Bronchial epithelial cell (primary cell): ENCODE measurements at regions not wholly inside any gene's neighbourhood (a gene's known extent, or its start where the extent isn't known, plus 50 kb on each side); places are given as distances from the start of the nearest gene placed in this dataset.

Source experiments
- DNase-seq: peaks from one replicate; pipeline ENCODE4 v3.0.0-alpha.2; 2010; ENCODE audit warnings: low read depth
- FAIRE-seq: peaks from 2 replicates; lab custom pipeline; 2011; peaks lifted over from hg19 to GRCh38; lab: Jason Lieb, UNC
- H3K27me3 ChIP-seq: 2 replicates; pipeline ENCODE4 v1.5.1; 2011; ENCODE audit warnings: low read length; ENCODE audit not compliant: control insufficient read depth, insufficient read depth
- H3K36me3 ChIP-seq: 2 replicates; pipeline ENCODE4 v1.5.1; 2011; ENCODE audit warnings: low read length; ENCODE audit not compliant: control insufficient read depth, insufficient read depth
- H3K4me3 ChIP-seq: 2 replicates; pipeline ENCODE4 v1.5.1; 2011; ENCODE audit warnings: mild to moderate bottlenecking, low read depth, low read length, control low read depth
- TF ChIP-seq, protein P1 (sequence below): IDR thresholded peaks from 2 replicates; pipeline ENCODE4 v1.5.1; 2011; ENCODE audit warnings: mild to moderate bottlenecking, moderate library complexity, low read length, control low read depth, inconsistent platforms; ENCODE audit not compliant: insufficient read depth, severe bottlenecking

DNA sequence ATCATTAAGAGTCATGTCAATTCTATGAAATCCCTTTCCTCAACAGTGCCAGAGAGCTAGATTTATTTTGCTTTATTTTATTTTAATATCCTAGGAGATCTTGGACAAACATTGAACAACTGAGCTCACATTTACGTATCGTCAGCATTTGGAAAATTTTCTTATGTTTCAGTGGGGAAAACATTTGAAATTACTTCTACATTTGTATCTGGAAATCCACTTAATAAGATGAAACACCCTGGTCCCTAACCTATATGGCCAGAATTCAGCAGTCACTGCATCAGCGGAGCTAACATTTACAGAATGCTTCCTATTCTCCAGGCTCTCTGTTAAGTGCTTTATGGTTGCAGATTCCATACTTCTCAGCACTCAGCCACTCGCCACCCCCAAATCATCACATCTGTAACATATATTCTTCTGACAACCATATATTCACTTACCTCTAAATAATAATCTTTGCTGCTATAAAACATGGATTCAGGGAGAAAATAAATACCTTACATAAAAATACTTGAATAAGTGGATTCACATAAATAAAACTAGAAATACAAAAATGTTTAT lies 773.9 kb downstream of the JRKL start:
- TF ChIP-seq, protein P1, sequence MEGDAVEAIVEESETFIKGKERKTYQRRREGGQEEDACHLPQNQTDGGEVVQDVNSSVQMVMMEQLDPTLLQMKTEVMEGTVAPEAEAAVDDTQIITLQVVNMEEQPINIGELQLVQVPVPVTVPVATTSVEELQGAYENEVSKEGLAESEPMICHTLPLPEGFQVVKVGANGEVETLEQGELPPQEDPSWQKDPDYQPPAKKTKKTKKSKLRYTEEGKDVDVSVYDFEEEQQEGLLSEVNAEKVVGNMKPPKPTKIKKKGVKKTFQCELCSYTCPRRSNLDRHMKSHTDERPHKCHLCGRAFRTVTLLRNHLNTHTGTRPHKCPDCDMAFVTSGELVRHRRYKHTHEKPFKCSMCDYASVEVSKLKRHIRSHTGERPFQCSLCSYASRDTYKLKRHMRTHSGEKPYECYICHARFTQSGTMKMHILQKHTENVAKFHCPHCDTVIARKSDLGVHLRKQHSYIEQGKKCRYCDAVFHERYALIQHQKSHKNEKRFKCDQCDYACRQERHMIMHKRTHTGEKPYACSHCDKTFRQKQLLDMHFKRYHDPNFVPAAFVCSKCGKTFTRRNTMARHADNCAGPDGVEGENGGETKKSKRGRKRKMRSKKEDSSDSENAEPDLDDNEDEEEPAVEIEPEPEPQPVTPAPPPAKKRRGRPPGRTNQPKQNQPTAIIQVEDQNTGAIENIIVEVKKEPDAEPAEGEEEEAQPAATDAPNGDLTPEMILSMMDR, result no peak
- Histone ChIP-seq H3K36me3 (no peaks in the 10 kb centered on the region), H3K4me3 (no peak overlapping the region), H3K27me3 (no peaks in the 10 kb centered on the region)
- DNase-seq (no peak), FAIRE-seq (no peak)

DNA sequence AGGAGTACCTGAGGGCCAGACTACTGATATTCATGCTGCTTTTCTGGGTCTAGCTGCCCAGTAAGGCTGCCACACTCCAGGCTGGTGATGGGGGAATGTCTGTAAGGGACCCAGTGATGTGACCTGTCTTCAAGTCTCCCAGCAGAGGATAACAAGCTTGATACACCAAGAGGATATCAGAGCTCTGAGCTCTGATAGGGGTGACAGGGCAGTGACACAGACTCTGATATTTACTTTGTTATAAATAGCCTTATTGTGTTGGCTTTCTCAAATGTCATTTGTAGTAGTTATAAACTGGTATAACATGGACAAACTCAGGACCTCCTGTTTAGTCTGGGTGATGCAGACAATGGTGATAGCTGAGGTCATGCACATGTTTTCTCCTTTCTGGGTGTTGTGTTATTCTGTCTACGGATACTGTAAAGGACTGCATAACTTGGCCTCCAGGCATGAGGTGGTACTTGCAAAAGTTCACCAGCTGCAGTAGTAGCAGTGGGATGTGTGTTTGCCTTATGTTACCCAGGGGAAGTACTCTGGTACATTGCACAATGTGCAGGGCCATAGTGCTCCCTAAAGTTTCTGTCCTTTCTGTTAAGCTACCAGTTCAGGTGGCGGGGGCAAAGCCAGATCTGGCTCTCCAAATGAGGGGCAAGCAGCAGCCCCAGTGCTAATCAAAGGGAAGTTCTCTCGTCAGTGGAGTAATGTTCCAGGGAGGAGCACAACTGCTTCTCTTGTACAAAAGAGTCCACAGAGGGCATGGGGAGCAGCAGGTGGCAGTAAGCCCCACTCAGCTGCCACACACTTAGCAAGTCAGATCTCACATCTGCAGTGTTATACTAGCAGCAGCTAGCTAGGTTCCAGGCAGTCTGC lies 812.2 kb downstream of the JRKL start:
- Histone ChIP-seq H3K27me3 (no peaks in the 10 kb centered on the region), H3K36me3 (no peaks in the 10 kb centered on the region), H3K4me3 (no peak overlapping the region)
- DNase-seq (no peak), FAIRE-seq (no peak)
- TF ChIP-seq, protein P1, result no peak

- Histone ChIP-seq H3K27me3 (no peaks in the 10 kb centered on the region), H3K4me3 (no peak overlapping the region), H3K36me3 (no peaks in the 10 kb centered on the region)
- DNase-seq (no peak), FAIRE-seq (no peak)
- TF ChIP-seq, protein P1, result no peak
Observed at GRCh38 chr11:97202613-97203292, 812.9 kb downstream of the JRKL start.

- no peak for FAIRE-seq
- TF ChIP-seq, protein P1, result no peak
- no peak overlapping the region for H3K4me3 ChIP-seq
- no peak for DNase-seq
- H3K27me3 ChIP-seq, result no peaks in the 10 kb centered on the region
- H3K36me3 ChIP-seq, result no peaks in the 10 kb centered on the region
Observed at GRCh38 chr11:97218011-97218410, 828.2 kb downstream of the JRKL start.

GRCh38 chr11:97223647-97224046 lies 833.8 kb downstream of the JRKL start:
- H3K4me3 ChIP-seq, result no peak overlapping the region
- TF ChIP-seq, protein P1, result no peak
- DNase-seq (no peak), FAIRE-seq (no peak)
- no peaks in the 10 kb centered on the region for H3K36me3 ChIP-seq
- H3K27me3 ChIP-seq, result no peaks in the 10 kb centered on the region
